KMS-11 (cell line): ENCODE measurements at regions not wholly inside any gene's neighbourhood (a gene's known extent, or its start where the extent isn't known, plus 50 kb on each side); places are given as distances from the start of the nearest gene placed in this dataset.

Source experiments
- H2AFZ ChIP-seq: fragments of 200-600 bp; sonication (generic); 2 replicates; pipeline ENCODE4 v1.6.1; 2016; ENCODE audit warnings: antibody characterized with exemption, mixed run types, low read depth
- H3K27ac ChIP-seq: fragments of 200-600 bp; sonication (generic); 2 replicates; pipeline ENCODE4 v1.6.1; 2016; ENCODE audit warnings: mild to moderate bottlenecking, mixed run types
- H3K27me3 ChIP-seq: fragments of 200-600 bp; sonication (generic); 2 replicates; pipeline ENCODE4 v1.6.1; 2017; ENCODE audit warnings: mild to moderate bottlenecking, low read depth, mixed run types, moderate library complexity; ENCODE audit not compliant: insufficient read depth
- H3K36me3 ChIP-seq: fragments of 200-600 bp; sonication (generic); 2 replicates; pipeline ENCODE4 v1.6.1; 2017; ENCODE audit warnings: mild to moderate bottlenecking, mixed run types; ENCODE audit not compliant: insufficient read depth
- H3K4me1 ChIP-seq: fragments of 200-600 bp; sonication (generic); 2 replicates; pipeline ENCODE4 v1.6.1; 2016; ENCODE audit warnings: mild to moderate bottlenecking, low read depth, mixed run types; ENCODE audit not compliant: poor library complexity, severe bottlenecking
- H3K4me2 ChIP-seq: fragments of 200-600 bp; sonication (generic); 2 replicates; pipeline ENCODE4 v1.7.0; 2016; ENCODE audit warnings: mild to moderate bottlenecking, mixed run types
- H3K4me3 ChIP-seq: fragments of 200-600 bp; sonication (generic); IDR thresholded peaks from 2 replicates; pipeline ENCODE4 v1.6.1; 2017; ENCODE audit warnings: low read depth, low read length, mixed read lengths; ENCODE audit not compliant: insufficient read depth
- H3K79me2 ChIP-seq: fragments of 200-600 bp; sonication (generic); 2 replicates; pipeline ENCODE4 v1.6.1; 2016; ENCODE audit warnings: low read depth, mixed run types; ENCODE audit not compliant: insufficient read depth
- H3K9ac ChIP-seq: fragments of 200-600 bp; sonication (generic); 2 replicates; pipeline ENCODE4 v1.6.1; 2016; ENCODE audit warnings: mild to moderate bottlenecking, mixed run types
- H4K20me1 ChIP-seq: fragments of 200-600 bp; sonication (generic); 2 replicates; pipeline ENCODE4 v1.6.1; 2016; ENCODE audit warnings: mild to moderate bottlenecking, mixed run types; ENCODE audit not compliant: insufficient read depth
- TF ChIP-seq, protein P1 (sequence below): fragments of 200-600 bp; sonication (generic); conservative IDR thresholded peaks from 2 replicates; pipeline ENCODE4 v1.6.1; 2017; ENCODE audit warnings: low read depth, mild to moderate bottlenecking, antibody characterized with exemption, low read length, moderate library complexity, mixed read lengths

DNA sequence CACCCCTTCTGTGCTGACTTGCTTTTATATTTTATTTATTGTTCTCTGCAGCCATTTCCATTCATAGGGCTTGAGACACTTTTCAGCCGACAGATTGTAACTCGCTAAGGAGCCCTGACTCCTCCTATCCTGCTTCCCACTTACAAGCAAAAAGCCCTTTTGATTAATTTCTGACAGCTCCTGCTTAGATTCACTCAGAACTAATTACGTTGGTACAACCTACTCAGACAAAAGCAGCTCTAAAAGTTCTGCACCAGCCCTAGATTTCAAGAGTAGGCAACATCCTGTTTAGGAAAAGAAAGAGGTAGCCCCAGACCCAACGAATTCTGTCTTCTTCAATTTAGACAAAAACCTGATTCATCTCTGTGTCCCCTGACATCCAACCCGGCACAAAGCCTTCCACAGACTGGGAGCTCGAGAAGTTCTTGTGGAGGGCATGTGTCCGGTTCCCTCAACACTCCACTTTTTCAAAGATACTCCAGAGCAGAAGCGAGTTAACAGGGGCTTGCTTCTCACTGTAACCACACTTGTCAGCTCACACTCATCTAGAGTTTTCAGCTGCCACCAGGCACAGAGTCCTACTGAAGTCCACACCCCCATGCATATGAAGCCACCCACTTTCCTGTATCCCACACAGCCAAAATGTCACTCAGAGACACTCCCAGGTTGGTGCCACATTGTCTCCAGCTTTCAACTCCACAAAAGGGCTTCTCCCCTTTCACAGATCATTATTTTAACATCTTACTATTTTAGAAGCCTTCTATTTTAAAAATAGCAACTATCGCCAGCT, 113.6 kb upstream of the NFE2L3 start:
- Histone ChIP-seq H3K27ac (no peak overlapping the region), H3K4me1 (no peaks in the 10 kb centered on the region), H3K36me3 (no peaks in the 10 kb centered on the region), H3K9ac (no peak overlapping the region), H3K4me3 (no peak overlapping the region), H2AFZ (no peak overlapping the region), H3K27me3 (no peaks in the 10 kb centered on the region), H3K79me2 (no peaks in the 10 kb centered on the region), H4K20me1 (no peaks in the 10 kb centered on the region), H3K4me2 (no peak overlapping the region)
- TF ChIP-seq, protein P1, sequence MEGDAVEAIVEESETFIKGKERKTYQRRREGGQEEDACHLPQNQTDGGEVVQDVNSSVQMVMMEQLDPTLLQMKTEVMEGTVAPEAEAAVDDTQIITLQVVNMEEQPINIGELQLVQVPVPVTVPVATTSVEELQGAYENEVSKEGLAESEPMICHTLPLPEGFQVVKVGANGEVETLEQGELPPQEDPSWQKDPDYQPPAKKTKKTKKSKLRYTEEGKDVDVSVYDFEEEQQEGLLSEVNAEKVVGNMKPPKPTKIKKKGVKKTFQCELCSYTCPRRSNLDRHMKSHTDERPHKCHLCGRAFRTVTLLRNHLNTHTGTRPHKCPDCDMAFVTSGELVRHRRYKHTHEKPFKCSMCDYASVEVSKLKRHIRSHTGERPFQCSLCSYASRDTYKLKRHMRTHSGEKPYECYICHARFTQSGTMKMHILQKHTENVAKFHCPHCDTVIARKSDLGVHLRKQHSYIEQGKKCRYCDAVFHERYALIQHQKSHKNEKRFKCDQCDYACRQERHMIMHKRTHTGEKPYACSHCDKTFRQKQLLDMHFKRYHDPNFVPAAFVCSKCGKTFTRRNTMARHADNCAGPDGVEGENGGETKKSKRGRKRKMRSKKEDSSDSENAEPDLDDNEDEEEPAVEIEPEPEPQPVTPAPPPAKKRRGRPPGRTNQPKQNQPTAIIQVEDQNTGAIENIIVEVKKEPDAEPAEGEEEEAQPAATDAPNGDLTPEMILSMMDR: no peak

DNA sequence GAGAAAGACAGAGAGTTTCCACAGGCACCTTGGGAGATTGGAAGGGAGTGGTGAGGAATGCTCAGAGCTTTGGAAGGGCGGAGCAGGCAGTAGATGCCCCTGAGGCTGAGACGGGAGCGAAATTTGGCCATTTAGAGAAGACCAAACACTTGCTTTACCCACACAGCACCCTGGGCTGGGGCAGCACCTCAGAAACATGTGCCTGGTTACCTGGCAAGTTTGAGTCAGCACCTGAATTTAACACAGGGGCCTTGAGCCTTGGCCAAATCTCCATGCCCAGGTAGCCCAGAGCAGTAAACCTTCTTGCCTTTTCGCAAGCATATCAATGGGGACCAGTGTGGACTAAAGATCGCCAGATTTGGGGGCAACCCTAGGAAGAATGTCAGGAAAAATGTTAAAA, 111.9 kb upstream of the NFE2L3 start:
- Histone ChIP-seq H3K9ac (no peak overlapping the region), H3K27me3 (no peaks in the 10 kb centered on the region), H4K20me1 (no peaks in the 10 kb centered on the region), H3K27ac (no peak overlapping the region), H3K79me2 (no peaks in the 10 kb centered on the region), H3K4me1 (no peaks in the 10 kb centered on the region), H2AFZ (no peak overlapping the region), H3K4me3 (no peak overlapping the region), H3K4me2 (no peak overlapping the region), H3K36me3 (no peaks in the 10 kb centered on the region)
- TF ChIP-seq, protein P1: no peak

DNA sequence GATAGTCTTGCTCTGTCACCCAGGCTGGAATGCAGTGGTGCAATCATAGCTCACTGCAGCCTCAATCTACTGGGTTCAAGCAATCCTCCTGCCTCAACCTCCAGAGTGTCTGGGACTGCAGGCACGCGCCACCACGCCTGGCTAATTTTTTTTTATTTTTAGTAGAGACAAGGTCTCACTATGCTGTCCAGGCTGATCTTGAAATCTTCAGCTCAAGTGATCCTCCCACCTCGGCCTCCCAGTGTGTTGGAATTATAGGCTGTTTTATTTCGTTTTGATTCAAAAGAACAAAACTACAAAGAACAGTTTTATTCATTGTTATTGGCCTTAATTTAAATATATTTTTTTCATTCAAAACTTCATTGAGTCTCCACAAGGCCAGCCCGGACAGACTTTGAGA, 109.8 kb upstream of the NFE2L3 start:
- Histone ChIP-seq H2AFZ (no peak overlapping the region), H3K27me3 (no peaks in the 10 kb centered on the region), H3K36me3 (no peaks in the 10 kb centered on the region), H4K20me1 (no peaks in the 10 kb centered on the region), H3K4me3 (no peak overlapping the region), H3K9ac (no peak overlapping the region), H3K79me2 (no peaks in the 10 kb centered on the region), H3K4me1 (no peaks in the 10 kb centered on the region), H3K27ac (no peak overlapping the region), H3K4me2 (no peak overlapping the region)
- TF ChIP-seq, protein P1: no peak

DNA sequence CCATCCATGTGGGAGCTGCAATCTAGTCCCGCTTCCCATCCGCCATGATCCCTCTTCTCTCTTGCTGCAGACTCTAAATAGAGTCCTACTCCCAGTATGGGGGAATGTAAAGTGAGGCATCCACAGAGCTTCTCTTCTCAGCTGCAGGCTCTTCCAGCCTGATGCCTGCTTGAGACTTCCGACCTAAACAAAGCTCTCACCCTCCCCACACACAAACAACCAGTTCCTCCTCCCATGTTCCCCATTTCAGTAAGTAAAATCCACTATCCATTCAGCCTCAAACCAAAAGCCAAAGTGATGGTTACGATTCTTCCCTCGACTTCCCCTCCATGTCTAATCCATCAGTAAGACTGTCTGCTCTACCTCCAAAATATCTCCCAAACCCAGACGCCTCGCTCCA, 108.2 kb upstream of the NFE2L3 start:
- TF ChIP-seq, protein P1: no peak
- H2AFZ ChIP-seq: no peak overlapping the region

More for the DNA sequence above, 108.2 kb upstream of the NFE2L3 start:
- no peak overlapping the region for H3K9ac ChIP-seq
- H3K4me3 ChIP-seq: no peak overlapping the region
- no peaks in the 10 kb centered on the region for H3K4me1 ChIP-seq
- no peaks in the 10 kb centered on the region for H4K20me1 ChIP-seq
- H3K36me3 ChIP-seq: no peaks in the 10 kb centered on the region
- no peak overlapping the region for H3K27ac ChIP-seq
- H3K79me2 ChIP-seq: no peaks in the 10 kb centered on the region
- H3K27me3 ChIP-seq: no peaks in the 10 kb centered on the region
- no peak overlapping the region for H3K4me2 ChIP-seq
